BE2C (cell line): ENCODE measurements at regions not wholly inside any gene's neighbourhood (a gene's known extent, or its start where the extent isn't known, plus 50 kb on each side); places are given as distances from the start of the nearest gene placed in this dataset.

Experiments
- DNase-seq: peaks from one replicate; pipeline ENCODE4 v3.0.0-alpha.2; 2020
- H3K27me3 ChIP-seq: fragments of 250-450 bp; sonication (Bioruptor Pico); 2 replicates; pipeline ENCODE4 v1.5.1; 2020; ENCODE audit warnings: mild to moderate bottlenecking
- H3K36me3 ChIP-seq: fragments of 250-450 bp; sonication (Bioruptor Pico); 2 replicates; pipeline ENCODE4 v1.5.1; 2020; ENCODE audit warnings: mild to moderate bottlenecking
- H3K4me1 ChIP-seq: fragments of 250-450 bp; sonication (Bioruptor Pico); 2 replicates; pipeline ENCODE4 v1.5.1; 2020
- H3K4me3 ChIP-seq: 2 replicates; pipeline ENCODE4 v1.5.1; 2011; ENCODE audit warnings: low read depth, low read length
- H3K9me3 ChIP-seq: fragments of 250-450 bp; sonication (Bioruptor Pico); 2 replicates; pipeline ENCODE4 v1.5.1; 2020
- CTCF ChIP-seq: IDR thresholded peaks from 2 replicates; pipeline ENCODE4 v1.5.1; 2012; ENCODE audit warnings: mild to moderate bottlenecking, low read depth, low read length

GRCh38 chr10:55400075-55400849 lies 599.2 kb upstream of the PCDH15 start:
- no peak for DNase-seq
- no peaks in the 10 kb centered on the region for H3K36me3 ChIP-seq
- H3K4me3 ChIP-seq: no peak overlapping the region
- peaks cover 23% of the 10 kb centered on the region for H3K4me1 ChIP-seq
- H3K27me3 ChIP-seq: no peaks in the 10 kb centered on the region
- no peaks in the 10 kb centered on the region for H3K9me3 ChIP-seq
- TF ChIP-seq CTCF: no peak

GRCh38 chr10:55398497-55398882 lies 597.5 kb upstream of the PCDH15 start:
- peaks cover 13% of the 10 kb centered on the region for H3K4me1 ChIP-seq
- H3K27me3 ChIP-seq: no peaks in the 10 kb centered on the region
- TF ChIP-seq CTCF: no peak
- no peak for DNase-seq
- H3K36me3 ChIP-seq: no peaks in the 10 kb centered on the region
- H3K4me3 ChIP-seq: no peak overlapping the region
- no peaks in the 10 kb centered on the region for H3K9me3 ChIP-seq

GRCh38 chr10:55397777-55398496 lies 596.9 kb upstream of the PCDH15 start:
- DNase-seq: no peak
- Histone ChIP-seq H3K4me1 (peaks cover 13% of the 10 kb centered on the region), H3K4me3 (no peak overlapping the region), H3K27me3 (no peaks in the 10 kb centered on the region), H3K9me3 (no peaks in the 10 kb centered on the region), H3K36me3 (no peaks in the 10 kb centered on the region)
- TF ChIP-seq CTCF: no peak

GRCh38 chr10:55378196-55378595 lies 577.2 kb upstream of the PCDH15 start:
- Histone ChIP-seq H3K36me3 (no peaks in the 10 kb centered on the region), H3K4me1 (no peaks in the 10 kb centered on the region; the same call in none of the 2 replicates), H3K4me3 (no peak overlapping the region), H3K27me3 (no peaks in the 10 kb centered on the region), H3K9me3 (no peaks in the 10 kb centered on the region)
- no peak for DNase-seq
- no peak for TF ChIP-seq CTCF

GRCh38 chr10:55374917-55375316 lies 573.9 kb upstream of the PCDH15 start:
- no peaks in the 10 kb centered on the region for H3K36me3 ChIP-seq
- no peaks in the 10 kb centered on the region for H3K9me3 ChIP-seq
- DNase-seq: no peak
- TF ChIP-seq CTCF: no peak
- no peak overlapping the region for H3K4me3 ChIP-seq
- peaks cover 7% of the 10 kb centered on the region for H3K4me1 ChIP-seq
- H3K27me3 ChIP-seq: no peaks in the 10 kb centered on the region

GRCh38 chr10:55374060-55374459 lies 573.0 kb upstream of the PCDH15 start:
- no peaks in the 10 kb centered on the region for H3K9me3 ChIP-seq
- TF ChIP-seq CTCF: no peak
- no peaks in the 10 kb centered on the region for H3K36me3 ChIP-seq
- peaks cover 15% of the 10 kb centered on the region for H3K4me1 ChIP-seq
- H3K4me3 ChIP-seq: no peak overlapping the region
- peak; percentile 31 for DNase-seq
- no peaks in the 10 kb centered on the region for H3K27me3 ChIP-seq
